GM23338 (cell line): ENCODE measurements at regions not wholly inside any gene's neighbourhood (a gene's known extent, or its start where the extent isn't known, plus 50 kb on each side); places are given as distances from the start of the nearest gene placed in this dataset.

Experiments used
- ATAC-seq: fragments of 200-7000 bp; cut with Tn5 transposase; 3 replicates; pipeline ENCODE4 v1.9.1; 2020
- DNase-seq: peaks from one replicate; pipeline ENCODE4 v3.0.0-alpha.2; 2015; ENCODE audit warnings: low spot score
- H2AFZ ChIP-seq: fragments of 200-600 bp; sonication (generic); 2 replicates; pipeline ENCODE4 v1.8.0; 2016; ENCODE audit warnings: antibody characterized with exemption, mild to moderate bottlenecking, moderate library complexity
- H3F3A ChIP-seq: fragments of 200-600 bp; sonication (generic); replicated peaks from 2 replicates; pipeline ENCODE4 v1.8.0; 2017; ENCODE audit warnings: antibody characterized with exemption, mixed run types, low read depth
- H3K27ac ChIP-seq: fragments of 200-600 bp; sonication (generic); 2 replicates; pipeline ENCODE4 v1.6.1; 2016; ENCODE audit warnings: low read depth
- H3K27me3 ChIP-seq: fragments of 200-600 bp; sonication (generic); 2 replicates; pipeline ENCODE4 v1.8.0; 2016; ENCODE audit warnings: mild to moderate bottlenecking, mixed run types, moderate library complexity; ENCODE audit not compliant: insufficient read depth
- H3K36me3 ChIP-seq: fragments of 200-600 bp; sonication (generic); 2 replicates; pipeline ENCODE4 v1.8.0; 2016; ENCODE audit warnings: mild to moderate bottlenecking; ENCODE audit not compliant: insufficient read depth
- H3K4me1 ChIP-seq: fragments of 200-600 bp; sonication (generic); 2 replicates; pipeline ENCODE4 v1.8.0; 2016; ENCODE audit warnings: mild to moderate bottlenecking, moderate library complexity; ENCODE audit not compliant: insufficient read depth
- H3K4me2 ChIP-seq: fragments of 200-600 bp; sonication (generic); 2 replicates; pipeline ENCODE4 v1.7.1; 2017; ENCODE audit warnings: mixed run types
- H3K4me3 ChIP-seq: fragments of 200-600 bp; sonication (generic); 2 replicates; pipeline ENCODE4 v1.6.1; 2016; ENCODE audit warnings: mixed run types
- H3K79me2 ChIP-seq: fragments of 200-600 bp; sonication (generic); replicated peaks from 2 replicates; pipeline ENCODE4 v1.8.0; 2017; ENCODE audit warnings: mild to moderate bottlenecking; ENCODE audit not compliant: insufficient read depth
- H3K9me2 ChIP-seq: fragments of 200-600 bp; sonication (generic); 2 replicates; pipeline ENCODE4 v1.8.0; 2017; ENCODE audit not compliant: insufficient read depth
- H4K20me1 ChIP-seq: fragments of 200-600 bp; sonication (generic); replicated peaks from 2 replicates; pipeline ENCODE4 v1.8.0; 2017; ENCODE audit warnings: mild to moderate bottlenecking; ENCODE audit not compliant: insufficient read depth
- H3K27ac Mint-ChIP-seq: 2 replicates; pipeline ENCODE4 v1.8.0; 2020; ENCODE audit warnings: inconsistent platforms, mild to moderate bottlenecking, moderate library complexity, mixed read lengths
- H3K27me3 Mint-ChIP-seq: 3 replicates; pipeline ENCODE4 v1.8.0; 2022; ENCODE audit warnings: low read depth, mild to moderate bottlenecking, moderate library complexity, mixed read lengths, inconsistent platforms; ENCODE audit not compliant: insufficient read depth, poor library complexity
- H3K36me3 Mint-ChIP-seq: 3 replicates; pipeline ENCODE4 v1.8.0; 2021; ENCODE audit warnings: low read depth, mild to moderate bottlenecking, inconsistent platforms, moderate library complexity, mixed read lengths
- H3K4me1 Mint-ChIP-seq: 3 replicates; pipeline ENCODE4 v1.8.0; 2020; ENCODE audit warnings: mild to moderate bottlenecking, inconsistent platforms, mixed read lengths
- H3K4me3 Mint-ChIP-seq: 3 replicates; pipeline ENCODE4 v1.8.0; 2021; ENCODE audit warnings: moderate library complexity, mild to moderate bottlenecking, inconsistent platforms, mixed read lengths
- H3K9me3 Mint-ChIP-seq: 3 replicates; pipeline ENCODE4 v1.8.0; 2020; ENCODE audit warnings: moderate library complexity, mild to moderate bottlenecking, inconsistent platforms, mixed read lengths
- CREB1 ChIP-seq: fragments of 250-450 bp; sonication (Bioruptor Pico); IDR thresholded peaks from 2 replicates; pipeline ENCODE4 v1.5.0; 2020; ENCODE audit warnings: low read depth, mild to moderate bottlenecking, moderate library complexity
- CTCF ChIP-seq, 2 experiments: fragments of 200-600 bp in 1 of 2; sonication (generic) in 1 of 2; conservative IDR thresholded peaks; 2 replicates each; pipeline versions ENCODE4 v1.5.1 to v1.6.1; 2016 to 2017; ENCODE audit warnings: antibody characterized with exemption in 2 of 2, low read depth in 2 of 2, mild to moderate bottlenecking in 2 of 2, moderate library complexity in 1 of 2
- EZH2 ChIP-seq: fragments of 200-600 bp; sonication (generic); IDR thresholded peaks from one replicate; pipeline ENCODE4 v1.8.0; 2017; ENCODE audit warnings: antibody characterized with exemption, mild to moderate bottlenecking, low read depth; ENCODE audit not compliant: unreplicated experiment
- EZH2phosphoT487 ChIP-seq: fragments of 200-600 bp; sonication (generic); IDR thresholded peaks from one replicate; pipeline ENCODE4 v1.8.1; 2018; ENCODE audit warnings: antibody characterized with exemption; ENCODE audit not compliant: unreplicated experiment
- JUNB ChIP-seq: IDR thresholded peaks from one replicate; pipeline ENCODE4 v1.6.1; 2016; ENCODE audit warnings: antibody characterized with exemption; ENCODE audit not compliant: unreplicated experiment
- NANOG ChIP-seq: IDR thresholded peaks from 2 replicates; pipeline ENCODE4 v1.6.1; 2016; ENCODE audit warnings: antibody characterized with exemption, borderline replicate concordance
- POLR2AphosphoS5 ChIP-seq: IDR thresholded peaks from 2 replicates; pipeline ENCODE4 v1.6.1; 2016; ENCODE audit warnings: antibody characterized with exemption, low read depth
- STAT1 ChIP-seq: IDR thresholded peaks from one replicate; pipeline ENCODE4 v1.6.1; 2016; ENCODE audit warnings: antibody characterized with exemption; ENCODE audit not compliant: unreplicated experiment
- ZNF114 ChIP-seq: fragments of 250-450 bp; sonication (Bioruptor Pico); IDR thresholded peaks from 2 replicates; pipeline ENCODE4 v1.5.0; 2020; ENCODE audit warnings: mild to moderate bottlenecking, moderate library complexity
- ZNF331 ChIP-seq: fragments of 250-450 bp; sonication (Bioruptor Pico); IDR thresholded peaks from 2 replicates; pipeline ENCODE4 v1.5.0; 2020; ENCODE audit warnings: low read depth, mild to moderate bottlenecking, moderate library complexity
- ZNF462 ChIP-seq: fragments of 250-450 bp; sonication (Bioruptor Pico); IDR thresholded peaks from 2 replicates; pipeline ENCODE4 v1.5.0; 2020; ENCODE audit warnings: mild to moderate bottlenecking, moderate library complexity

GRCh38 chr3:104612218-104612617, 754.5 kb upstream of the ALCAM start:
- no peaks in the 10 kb centered on the region for H4K20me1 ChIP-seq
- no peaks in the 10 kb centered on the region for H3K36me3 Mint-ChIP-seq
- peaks cover 3% of the 10 kb centered on the region; the same call in 1 of the 2 replicates for H3K9me2 ChIP-seq
- H3K27me3 Mint-ChIP-seq = peaks cover 4% of the 10 kb centered on the region
- no peak overlapping the region for H3K4me2 ChIP-seq
- no peaks in the 10 kb centered on the region for H3K27me3 ChIP-seq
- H3K27ac Mint-ChIP-seq = no peak overlapping the region
- H3K4me3 Mint-ChIP-seq = no peak overlapping the region
- no peaks in the 10 kb centered on the region for H3K4me1 Mint-ChIP-seq
- TF ChIP-seq POLR2AphosphoS5 (no peak), EZH2phosphoT487 (no peak), EZH2 (no peak)
- H3K36me3 ChIP-seq = no peaks in the 10 kb centered on the region
- no peaks in the 10 kb centered on the region for H3F3A ChIP-seq
- no peaks in the 10 kb centered on the region for H3K4me1 ChIP-seq
- no peaks in the 10 kb centered on the region; the same call in 2 of the 3 replicates for H3K9me3 Mint-ChIP-seq
- no peak overlapping the region for H3K27ac ChIP-seq
- H3K79me2 ChIP-seq = no peaks in the 10 kb centered on the region
- H3K4me3 ChIP-seq = no peak overlapping the region
- H2AFZ ChIP-seq = 0 out of 2 replicates have a peak overlapping the region, but pooled peaks have one; percentile 2
- no peak for ATAC-seq
- no peak for DNase-seq

GRCh38 chr3:104614564-104614963, 752.1 kb upstream of the ALCAM start:
- no peaks in the 10 kb centered on the region for H3F3A ChIP-seq
- H3K36me3 Mint-ChIP-seq = no peaks in the 10 kb centered on the region
- H3K9me2 ChIP-seq = peaks cover 5% of the 10 kb centered on the region; the same call in 1 of the 2 replicates
- no peaks in the 10 kb centered on the region for H3K36me3 ChIP-seq
- DNase-seq (no peak), ATAC-seq (no peak)
- no peak overlapping the region for H3K4me2 ChIP-seq
- H3K27me3 ChIP-seq = no peaks in the 10 kb centered on the region
- no peaks in the 10 kb centered on the region for H3K9me3 Mint-ChIP-seq
- H3K4me1 ChIP-seq = no peaks in the 10 kb centered on the region
- H3K79me2 ChIP-seq = no peaks in the 10 kb centered on the region
- no peak overlapping the region for H2AFZ ChIP-seq
- no peak overlapping the region for H3K4me3 ChIP-seq
- peaks cover 4% of the 10 kb centered on the region for H3K27me3 Mint-ChIP-seq
- no peak overlapping the region for H3K27ac Mint-ChIP-seq
- H3K4me3 Mint-ChIP-seq = no peak overlapping the region
- no peak overlapping the region for H3K27ac ChIP-seq
- no peaks in the 10 kb centered on the region for H4K20me1 ChIP-seq
- no peaks in the 10 kb centered on the region for H3K4me1 Mint-ChIP-seq
- TF ChIP-seq CTCF (conservative IDR thresholded peaks at IDR 0.05; ENCODE audit: low read depth in 2 of 2) (no peak), EZH2 (no peak), NANOG (no peak), STAT1 (no peak), EZH2phosphoT487 (no peak), JUNB (no peak), ZNF331 (no peak), POLR2AphosphoS5 (no peak), ZNF114 (CRISPR knock-in tag) (no peak), CREB1 (CRISPR knock-in tag) (no peak), ZNF462 (no peak)
